ENCODE measurements at regions not wholly inside any gene's neighbourhood (a gene's known extent, or its start where the extent isn't known, plus 50 kb on each side); places are given as distances from the start of the nearest gene placed in this dataset.
A peak's percentile ranks its signal among the peaks of the same experiment; 100 is the strongest.

GRCh38 chr7:12979181-12979580, 291.7 kb downstream of the ARL4A start:
- DNase-seq (ENCODE audit: low read depth): peak; percentile 31
- no peak for TF ChIP-seq CTCF (IDR thresholded peaks at IDR 0.05; ENCODE audit: insufficient read depth, low read length, poor library complexity, severe bottlenecking)
- H3K36me3 ChIP-seq (ENCODE audit: control insufficient read depth, insufficient read depth, low read length): no peaks in the 10 kb centered on the region

GRCh38 chr7:12982178-12982577, 294.7 kb downstream of the ARL4A start:
- no peaks in the 10 kb centered on the region for H3K36me3 ChIP-seq (ENCODE audit: control insufficient read depth, insufficient read depth, low read length)

More at GRCh38 chr7:12979181-12979580, 291.7 kb downstream of the ARL4A start:
- Histone ChIP-seq H3K27me3 (ENCODE audit: control insufficient read depth, insufficient read depth, low read length) (no peaks in the 10 kb centered on the region), H3K4me3 (ENCODE audit: low read depth, low read length) (no peak overlapping the region)

GRCh38 chr7:12984117-12984516, 296.7 kb downstream of the ARL4A start:
- Histone ChIP-seq H3K27me3 (ENCODE audit: control insufficient read depth, insufficient read depth, low read length) (no peaks in the 10 kb centered on the region), H3K36me3 (ENCODE audit: control insufficient read depth, insufficient read depth, low read length) (no peaks in the 10 kb centered on the region), H3K4me3 (ENCODE audit: low read depth, low read length) (no peak overlapping the region)
- no peak for DNase-seq (ENCODE audit: low read depth)
- TF ChIP-seq CTCF (IDR thresholded peaks at IDR 0.05; ENCODE audit: insufficient read depth, low read length, poor library complexity, severe bottlenecking): no peak

More at GRCh38 chr7:12982178-12982577, 294.7 kb downstream of the ARL4A start:
- H3K4me3 ChIP-seq (ENCODE audit: low read depth, low read length): no peak overlapping the region
- no peak for TF ChIP-seq CTCF (IDR thresholded peaks at IDR 0.05; ENCODE audit: insufficient read depth, low read length, poor library complexity, severe bottlenecking)
- no peaks in the 10 kb centered on the region for H3K27me3 ChIP-seq (ENCODE audit: control insufficient read depth, insufficient read depth, low read length)
- DNase-seq (ENCODE audit: low read depth): no peak

GRCh38 chr7:12985228-12985627, 297.8 kb downstream of the ARL4A start:
- H3K4me3 ChIP-seq (ENCODE audit: low read depth, low read length): no peak overlapping the region
- H3K27me3 ChIP-seq (ENCODE audit: control insufficient read depth, insufficient read depth, low read length): no peaks in the 10 kb centered on the region
- TF ChIP-seq CTCF (IDR thresholded peaks at IDR 0.05; ENCODE audit: insufficient read depth, low read length, poor library complexity, severe bottlenecking): no peak
- no peaks in the 10 kb centered on the region for H3K36me3 ChIP-seq (ENCODE audit: control insufficient read depth, insufficient read depth, low read length)
- DNase-seq (ENCODE audit: low read depth): no peak

- no peak for TF ChIP-seq CTCF (IDR thresholded peaks at IDR 0.05; ENCODE audit: insufficient read depth, low read length, poor library complexity, severe bottlenecking)
- H3K36me3 ChIP-seq (ENCODE audit: control insufficient read depth, insufficient read depth, low read length): no peaks in the 10 kb centered on the region
- no peak for DNase-seq (ENCODE audit: low read depth)
- H3K27me3 ChIP-seq (ENCODE audit: control insufficient read depth, insufficient read depth, low read length): no peaks in the 10 kb centered on the region
- no peak overlapping the region for H3K4me3 ChIP-seq (ENCODE audit: low read depth, low read length)
Observed at GRCh38 chr7:12985752-12986151, 298.3 kb downstream of the ARL4A start.

GRCh38 chr7:12987238-12987637, 299.8 kb downstream of the ARL4A start:
- TF ChIP-seq CTCF (IDR thresholded peaks at IDR 0.05; ENCODE audit: insufficient read depth, low read length, poor library complexity, severe bottlenecking): no peak
- no peak overlapping the region for H3K4me3 ChIP-seq (ENCODE audit: low read depth, low read length)
- no peak for DNase-seq (ENCODE audit: low read depth)
- no peaks in the 10 kb centered on the region for H3K27me3 ChIP-seq (ENCODE audit: control insufficient read depth, insufficient read depth, low read length)
- no peaks in the 10 kb centered on the region for H3K36me3 ChIP-seq (ENCODE audit: control insufficient read depth, insufficient read depth, low read length)
